GM04504 (cell line): ENCODE measurements at regions not wholly inside any gene's neighbourhood (a gene's known extent, or its start where the extent isn't known, plus 50 kb on each side); places are given as distances from the start of the nearest gene placed in this dataset.

Experiments used
- DNase-seq: peaks from one replicate; pipeline ENCODE4 v3.0.0-alpha.2; 2012; ENCODE audit warnings: low read depth

GRCh38 chr3:139870000-139870675, 64.8 kb upstream of the CLSTN2 start:
- DNase-seq: no peak

GRCh38 chr3:139868773-139869172, 66.2 kb upstream of the CLSTN2 start:
- DNase-seq: no peak

GRCh38 chr3:139848660-139849059, 86.3 kb upstream of the CLSTN2 start:
- DNase-seq: no peak

- no peak for DNase-seq
Measured at GRCh38 chr3:139846729-139847128, 88.3 kb upstream of the CLSTN2 start.

GRCh38 chr3:139839659-139840058, 95.3 kb upstream of the CLSTN2 start:
- no peak for DNase-seq

GRCh38 chr3:139839014-139839413, 96.0 kb upstream of the CLSTN2 start:
- DNase-seq: no peak

GRCh38 chr3:139838269-139838957, 96.6 kb upstream of the CLSTN2 start:
- no peak for DNase-seq

- no peak for DNase-seq
Measured at GRCh38 chr3:139836698-139837464, 98.1 kb upstream of the CLSTN2 start.

GRCh38 chr3:139835830-139836683, 98.9 kb upstream of the CLSTN2 start:
- DNase-seq: no peak

GRCh38 chr3:139832998-139833397, 102.0 kb upstream of the CLSTN2 start:
- no peak for DNase-seq

- DNase-seq: no peak
Measured at GRCh38 chr3:139830817-139831216, 104.2 kb upstream of the CLSTN2 start.

GRCh38 chr3:139827833-139828232, 107.2 kb upstream of the CLSTN2 start:
- DNase-seq: no peak

- DNase-seq: no peak
Measured at GRCh38 chr3:139824864-139825263, 110.1 kb upstream of the CLSTN2 start.

GRCh38 chr3:139814646-139815045, 120.3 kb upstream of the CLSTN2 start:
- no peak for DNase-seq

- no peak for DNase-seq
Measured at GRCh38 chr3:139811331-139811730, 123.7 kb upstream of the CLSTN2 start.

GRCh38 chr3:139808201-139808600, 126.8 kb upstream of the CLSTN2 start:
- DNase-seq: no peak

GRCh38 chr3:139803294-139803693, 125.5 kb upstream of the NMNAT3 start:
- DNase-seq: no peak

GRCh38 chr3:139797724-139798343, 120.1 kb upstream of the NMNAT3 start:
- DNase-seq: peak; percentile 4

- no peak for DNase-seq
Measured at GRCh38 chr3:139794469-139795265, 116.9 kb upstream of the NMNAT3 start.

- DNase-seq: no peak
Measured at GRCh38 chr3:139793408-139793807, 115.6 kb upstream of the NMNAT3 start.

- DNase-seq: no peak
Measured at GRCh38 chr3:139780593-139780992, 102.8 kb upstream of the NMNAT3 start.
